B cell (primary cell): ENCODE measurements at regions not wholly inside any gene's neighbourhood (a gene's known extent, or its start where the extent isn't known, plus 50 kb on each side); places are given as distances from the start of the nearest gene placed in this dataset.
"Not testable (repeated sequence)": the region's sequence is repeated elsewhere in the genome, so short reads cannot be mapped to it uniquely, and the experiment has no call there.

Source experiments
- ATAC-seq: fragments of 200-7000 bp; cut with Tn5 transposase; one replicate; pipeline ENCODE4 v1.10.0; 2021; ENCODE audit warnings: low read depth, mild to moderate bottlenecking, moderate number of reproducible peaks, moderate library complexity
- CTCF ChIA-PET: fragments of 350-600 bp; sonication (Branson Sonifier 250); formaldehyde crosslinking; loops from one replicate; lab custom pipeline; 2021; ENCODE audit warnings: antibody characterized with exemption, inconsistent platforms; lab: Charles Lee
- POLR2A ChIA-PET: fragments of 350-600 bp; sonication (Branson Sonifier 250); formaldehyde crosslinking; loops from one replicate; lab custom pipeline; 2021; ENCODE audit warnings: antibody characterized with exemption; lab: Charles Lee
- DNase-seq: peaks from one replicate; pipeline ENCODE4 v3.0.0; 2013
- H2AFZ ChIP-seq: 2 replicates; pipeline ENCODE4 v1.6.1; 2012; ENCODE audit warnings: mild to moderate bottlenecking, low read depth, low read length; ENCODE audit not compliant: insufficient read depth, poor library complexity, severe bottlenecking
- H3K27ac ChIP-seq, 2 donors: 1 replicate in 1 of 2; 2 replicates in 1 of 2; pipeline ENCODE4 v1.5.1; 2012 to 2013; ENCODE audit warnings: low read length in 2 of 2, mild to moderate bottlenecking in 2 of 2, moderate library complexity in 1 of 2
- H3K27me3 ChIP-seq, 4 experiments: fragments of 200-600 bp in 1 of 4; sonication (generic) in 1 of 4; replicated peaks in 1 of 4; 1 replicate in 2 of 4; 2 replicates in 2 of 4; pipeline versions ENCODE4 v1.6.1 to v1.7.0; 2013 to 2016; ENCODE audit warnings: low read length in 3 of 4, mild to moderate bottlenecking in 2 of 4, mixed read lengths in 1 of 4, moderate library complexity in 1 of 4; ENCODE audit not compliant: insufficient read depth in 4 of 4, control insufficient read depth in 3 of 4; ENCODE audit errors: control extremely low read depth in 1 of 4
- H3K36me3 ChIP-seq, 2 experiments: replicated peaks in 1 of 2; 1 replicate in 1 of 2; 2 replicates in 1 of 2; pipeline versions ENCODE4 v1.6.1 to v1.7.1; 2013; ENCODE audit warnings: low read length in 1 of 2; ENCODE audit not compliant: insufficient read depth in 2 of 2, control insufficient read depth in 1 of 2; ENCODE audit errors: control extremely low read depth in 1 of 2, extremely low read depth in 1 of 2
- H3K4me1 ChIP-seq, 2 donors: fragments of 200-600 bp in 1 of 2; sonication (generic) in 1 of 2; 1 replicate in 1 of 2; 2 replicates in 1 of 2; pipeline versions ENCODE4 v1.5.1 to v1.6.1; 2013 to 2017; ENCODE audit warnings: low read length in 2 of 2; ENCODE audit not compliant: control insufficient read depth in 2 of 2, insufficient read depth in 2 of 2
- H3K4me2 ChIP-seq: replicated peaks from 2 replicates; pipeline ENCODE3; 2012; ENCODE audit warnings: mild to moderate bottlenecking, low read depth, low read length; ENCODE audit not compliant: poor library complexity, severe bottlenecking
- H3K4me3 ChIP-seq, 5 experiments: fragments of 200-600 bp in 1 of 5; sonication (generic) in 1 of 5; 1 replicate in 3 of 5; 2 replicates in 2 of 5; pipeline versions ENCODE4 v1.5.1 to v1.7.0; 2011 to 2016; ENCODE audit warnings: low read length in 4 of 5, mild to moderate bottlenecking in 4 of 5, low read depth in 2 of 5, control low read depth in 1 of 5, moderate library complexity in 1 of 5; ENCODE audit not compliant: insufficient read depth in 1 of 5; ENCODE audit errors: control extremely low read depth in 1 of 5, extremely low read depth in 1 of 5
- H3K79me2 ChIP-seq: fragments of 200-600 bp; sonication (generic); one replicate; pipeline ENCODE4 v1.6.0; 2016; ENCODE audit warnings: low read length; ENCODE audit not compliant: control insufficient read depth, insufficient read depth
- H3K9ac ChIP-seq: fragments of 200-600 bp; sonication (generic); 2 replicates; pipeline ENCODE4 v1.6.1; 2017; ENCODE audit warnings: mild to moderate bottlenecking, low read length, moderate library complexity
- H3K9me3 ChIP-seq, 3 donors: one replicate each; pipeline versions ENCODE4 v1.6.1 to v1.7.1; 2013; ENCODE audit warnings: low read length in 2 of 3; ENCODE audit not compliant: control insufficient read depth in 2 of 3, insufficient read depth in 1 of 3; ENCODE audit errors: control extremely low read depth in 1 of 3
- H4K20me1 ChIP-seq: 2 replicates; pipeline ENCODE4 v1.6.0; 2012; ENCODE audit warnings: mild to moderate bottlenecking, low read length; ENCODE audit not compliant: insufficient read depth, control insufficient read depth, poor library complexity, severe bottlenecking
- H3K27ac Mint-ChIP-seq: one replicate; pipeline ENCODE4 v1.8.0; 2021; ENCODE audit warnings: mixed read lengths
- H3K27me3 Mint-ChIP-seq: one replicate; pipeline ENCODE4 v1.8.0; 2021; ENCODE audit warnings: mixed read lengths
- H3K4me1 Mint-ChIP-seq: one replicate; pipeline ENCODE4 v1.8.0; 2021; ENCODE audit warnings: mixed read lengths
- H3K4me3 Mint-ChIP-seq: one replicate; pipeline ENCODE4 v1.8.0; 2021; ENCODE audit warnings: mixed read lengths
- H3K9me3 Mint-ChIP-seq: one replicate; pipeline ENCODE4 v1.8.0; 2022; ENCODE audit warnings: mixed read lengths; ENCODE audit not compliant: insufficient read depth
- EZH2 ChIP-seq: IDR thresholded peaks from 2 replicates; pipeline ENCODE4 v1.6.1; 2012; ENCODE audit warnings: borderline replicate concordance, low read depth, mild to moderate bottlenecking, moderate library complexity, low read length; ENCODE audit not compliant: insufficient read depth, poor library complexity, severe bottlenecking
- WGBS: methylation state at CpG from one replicate; pipeline ENCODE4 v1.1.5; 2013; ENCODE audit warnings: missing lambda C conversion rate; ENCODE audit not compliant: insufficient coverage; 5-methylcytosine and 5-hydroxymethylcytosine counted together
- intact Hi-C: fragments of 100-400 bp; cut with micrococcal nuclease; formaldehyde crosslinking; loops from one replicate; pipeline ENCODE4 v1.10.0; 2022
- TF ChIP-seq, protein P1 (sequence below): fragments of 200-600 bp; IDR thresholded peaks from one replicate; pipeline ENCODE4 v1.8.0; 2022; ENCODE audit warnings: antibody characterized with exemption, mild to moderate bottlenecking

DNA sequence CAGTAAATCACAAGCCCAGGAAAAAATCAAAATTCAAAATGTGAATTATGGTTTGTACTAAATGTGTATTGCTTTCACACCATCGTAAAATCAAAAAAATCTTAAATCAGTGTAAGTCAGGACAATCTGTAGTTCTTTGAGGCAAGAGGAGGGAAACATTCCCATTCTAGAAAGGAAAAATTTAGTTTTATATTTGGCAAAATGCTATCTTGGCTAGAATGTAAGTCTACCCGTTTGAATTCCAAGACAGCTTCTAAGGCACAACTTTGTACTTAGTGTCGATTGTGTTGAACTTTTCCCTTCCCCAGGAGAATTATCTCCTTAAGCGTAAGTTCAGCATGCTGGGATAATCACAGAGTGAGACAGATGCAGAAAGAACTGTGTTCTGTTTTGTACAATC, 638.2 kb upstream of the LRRTM1 start:
- H3K4me1 ChIP-seq, result no peaks in the 10 kb centered on the region
- no peaks in the 10 kb centered on the region for H4K20me1 ChIP-seq
- H3K27me3 Mint-ChIP-seq, result no peaks in the 10 kb centered on the region
- ATAC-seq (no peak), DNase-seq (no peak)
- no peak for TF ChIP-seq EZH2
- TF ChIP-seq, protein P1, sequence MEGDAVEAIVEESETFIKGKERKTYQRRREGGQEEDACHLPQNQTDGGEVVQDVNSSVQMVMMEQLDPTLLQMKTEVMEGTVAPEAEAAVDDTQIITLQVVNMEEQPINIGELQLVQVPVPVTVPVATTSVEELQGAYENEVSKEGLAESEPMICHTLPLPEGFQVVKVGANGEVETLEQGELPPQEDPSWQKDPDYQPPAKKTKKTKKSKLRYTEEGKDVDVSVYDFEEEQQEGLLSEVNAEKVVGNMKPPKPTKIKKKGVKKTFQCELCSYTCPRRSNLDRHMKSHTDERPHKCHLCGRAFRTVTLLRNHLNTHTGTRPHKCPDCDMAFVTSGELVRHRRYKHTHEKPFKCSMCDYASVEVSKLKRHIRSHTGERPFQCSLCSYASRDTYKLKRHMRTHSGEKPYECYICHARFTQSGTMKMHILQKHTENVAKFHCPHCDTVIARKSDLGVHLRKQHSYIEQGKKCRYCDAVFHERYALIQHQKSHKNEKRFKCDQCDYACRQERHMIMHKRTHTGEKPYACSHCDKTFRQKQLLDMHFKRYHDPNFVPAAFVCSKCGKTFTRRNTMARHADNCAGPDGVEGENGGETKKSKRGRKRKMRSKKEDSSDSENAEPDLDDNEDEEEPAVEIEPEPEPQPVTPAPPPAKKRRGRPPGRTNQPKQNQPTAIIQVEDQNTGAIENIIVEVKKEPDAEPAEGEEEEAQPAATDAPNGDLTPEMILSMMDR, result no peak
- no peak overlapping the region for H3K27ac ChIP-seq
- H3K9me3 ChIP-seq, result no peaks in the 10 kb centered on the region
- H3K9ac ChIP-seq, result no peak overlapping the region
- no peak overlapping the region for H3K27ac Mint-ChIP-seq
- H3K36me3 ChIP-seq, result no peaks in the 10 kb centered on the region
- no peaks in the 10 kb centered on the region for H3K4me1 Mint-ChIP-seq
- H3K27me3 ChIP-seq, result no peaks in the 10 kb centered on the region
- peaks cover 5% of the 10 kb centered on the region for H3K9me3 Mint-ChIP-seq
- intact Hi-C loops, result no loop called here
- ChIA-PET CTCF (no interaction called here), POLR2A (no interaction called here)
- H3K4me3 ChIP-seq, result no peak overlapping the region
- H3K79me2 ChIP-seq, result no peaks in the 10 kb centered on the region
- no peak overlapping the region for H3K4me3 Mint-ChIP-seq
- no peak overlapping the region for H2AFZ ChIP-seq
- no CpG with 5 or more reads among the region's 4 CpGs for WGBS
- no peak overlapping the region for H3K4me2 ChIP-seq

DNA sequence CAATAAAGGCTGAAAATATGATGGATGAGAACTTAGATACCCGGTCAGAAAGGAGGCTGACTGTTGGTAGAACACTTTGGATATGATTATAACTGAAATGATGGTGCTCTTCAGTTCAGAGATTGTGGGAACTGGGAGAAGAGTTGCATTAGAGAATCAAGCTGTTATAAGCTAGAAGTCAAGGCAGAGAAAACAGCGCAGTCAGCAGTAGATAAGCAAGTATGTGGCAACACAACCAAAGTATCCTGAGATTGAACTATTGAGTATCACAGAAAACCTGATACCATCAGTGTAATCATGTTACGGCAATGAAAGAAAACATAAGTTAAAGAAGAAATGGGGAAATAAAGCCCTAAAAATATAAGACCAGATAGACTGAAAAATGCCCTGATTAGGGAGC, 633.9 kb upstream of the LRRTM1 start:
- DNase-seq, result no peak
- Histone ChIP-seq H3K36me3 (no peaks in the 10 kb centered on the region), H3K9me3 (no peaks in the 10 kb centered on the region), H3K4me2 (no peak overlapping the region), H4K20me1 (no peaks in the 10 kb centered on the region), H3K27me3 (no peaks in the 10 kb centered on the region), H3K4me1 (no peaks in the 10 kb centered on the region), H3K27ac (no peak overlapping the region), H3K9ac (no peak overlapping the region), H3K79me2 (no peaks in the 10 kb centered on the region), H3K4me3 (no peak overlapping the region), H2AFZ (no peak overlapping the region)
- ChIA-PET CTCF (no interaction called here), POLR2A (no interaction called here)
- WGBS, result 78% methylated on average over 1 of the region's 3 CpGs
- Mint-ChIP-seq H3K4me3 (no peak overlapping the region), H3K27ac (no peak overlapping the region), H3K27me3 (no peaks in the 10 kb centered on the region), H3K4me1 (no peaks in the 10 kb centered on the region), H3K9me3 (peaks cover 10% of the 10 kb centered on the region)
- TF ChIP-seq, protein P1, result no peak
- TF ChIP-seq EZH2, result no peak
- intact Hi-C loops, result no loop called here
- ATAC-seq, result no peak

DNA sequence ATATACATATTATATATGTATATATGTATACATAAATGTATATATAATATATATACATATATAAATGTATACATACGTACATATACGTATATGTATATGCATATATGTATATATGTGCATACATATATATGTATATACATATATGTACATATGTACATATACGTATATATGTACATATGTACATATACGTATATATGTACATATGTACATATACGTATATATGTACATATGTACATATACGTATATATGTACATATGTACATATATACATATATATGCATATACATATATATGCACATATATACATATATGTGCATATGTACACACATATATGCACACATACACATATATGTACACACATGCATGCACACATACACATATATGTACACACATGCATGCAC, 627.3 kb upstream of the LRRTM1 start:
- DNase-seq, H3K27ac Mint-ChIP-seq, H3K4me1 ChIP-seq, H4K20me1 ChIP-seq, H2AFZ ChIP-seq, H3K27me3 ChIP-seq, ATAC-seq, intact Hi-C loops, H3K9ac ChIP-seq, H3K27me3 Mint-ChIP-seq, H3K4me3 ChIP-seq, POLR2A ChIA-PET, H3K79me2 ChIP-seq, H3K27ac ChIP-seq, H3K4me3 Mint-ChIP-seq, H3K9me3 ChIP-seq, H3K4me1 Mint-ChIP-seq, H3K4me2 ChIP-seq, H3K36me3 ChIP-seq, CTCF ChIA-PET, H3K9me3 Mint-ChIP-seq: not testable (repeated sequence)
- WGBS, result no CpG with 5 or more reads among the region's 6 CpGs
